CD14-positive monocyte (primary cell): ENCODE measurements at regions not wholly inside any gene's neighbourhood (a gene's known extent, or its start where the extent isn't known, plus 50 kb on each side); places are given as distances from the start of the nearest gene placed in this dataset.

ENCODE experiments used
- DNase-seq, 3 donors: peaks; one replicate each; pipeline ENCODE4 v3.0.0-alpha.2; 2011 to 2022
- H2AFZ ChIP-seq: 2 replicates; pipeline ENCODE4 v1.6.0; 2012; ENCODE audit warnings: mild to moderate bottlenecking, low read depth, low read length, inconsistent platforms; ENCODE audit not compliant: insufficient read depth, poor library complexity, severe bottlenecking
- H3K27ac ChIP-seq, 2 donors: 1 replicate in 1 of 2; 2 replicates in 1 of 2; pipeline ENCODE4 v1.5.1; 2012 to 2013; ENCODE audit warnings: low read length in 2 of 2, control low read depth in 1 of 2, inconsistent platforms in 1 of 2, low read depth in 1 of 2, mild to moderate bottlenecking in 1 of 2
- H3K27me3 ChIP-seq, 2 donors: one replicate each; pipeline versions ENCODE4 v1.6.0 to v1.6.1; 2011 to 2013; ENCODE audit warnings: low read length in 2 of 2; ENCODE audit not compliant: control insufficient read depth in 2 of 2, insufficient read depth in 2 of 2
- H3K36me3 ChIP-seq, 2 donors: replicated peaks in 1 of 2; 1 replicate in 1 of 2; 2 replicates in 1 of 2; pipeline versions ENCODE4 v1.5.1 to v1.6.1; 2012 to 2013; ENCODE audit warnings: low read length in 2 of 2, control low read depth in 1 of 2, inconsistent platforms in 1 of 2, mild to moderate bottlenecking in 1 of 2; ENCODE audit not compliant: insufficient read depth in 2 of 2, control insufficient read depth in 1 of 2
- H3K4me1 ChIP-seq, 2 donors: 1 replicate in 1 of 2; 2 replicates in 1 of 2; pipeline versions ENCODE4 v1.5.1 to v1.6.1; 2012 to 2013; ENCODE audit warnings: low read length in 2 of 2, control low read depth in 1 of 2, inconsistent platforms in 1 of 2, mild to moderate bottlenecking in 1 of 2, moderate library complexity in 1 of 2; ENCODE audit not compliant: insufficient read depth in 2 of 2, control insufficient read depth in 1 of 2
- H3K4me2 ChIP-seq: replicated peaks from 2 replicates; pipeline ENCODE3; 2012; ENCODE audit warnings: low read length, moderate library complexity, mild to moderate bottlenecking; ENCODE audit not compliant: poor library complexity, severe bottlenecking; ENCODE audit errors: extremely low read depth
- H3K4me3 ChIP-seq, 3 experiments: fragments of 200-600 bp in 1 of 3; sonication (generic) in 1 of 3; replicated peaks in 1 of 3; 1 replicate in 2 of 3; 2 replicates in 1 of 3; pipeline ENCODE4 v1.5.1; 2011 to 2013; ENCODE audit warnings: low read length in 3 of 3, mild to moderate bottlenecking in 3 of 3, control low read depth in 2 of 3, low read depth in 2 of 3, inconsistent platforms in 1 of 3, moderate library complexity in 1 of 3
- H3K79me2 ChIP-seq: 2 replicates; pipeline ENCODE4 v1.6.0; 2012; ENCODE audit warnings: mild to moderate bottlenecking, control low read depth, inconsistent platforms, low read length, moderate library complexity; ENCODE audit not compliant: insufficient read depth
- H3K9ac ChIP-seq: 2 replicates; pipeline ENCODE4 v1.6.0; 2017; ENCODE audit warnings: low read length, mild to moderate bottlenecking; ENCODE audit not compliant: insufficient read depth, poor library complexity, severe bottlenecking
- H3K9me3 ChIP-seq, 2 donors: replicated peaks in 1 of 2; 1 replicate in 1 of 2; 2 replicates in 1 of 2; pipeline versions ENCODE4 v1.5.1 to v1.6.1; 2012 to 2013; ENCODE audit warnings: low read length in 2 of 2, control low read depth in 1 of 2; ENCODE audit not compliant: control insufficient read depth in 1 of 2, insufficient read depth in 1 of 2
- H4K20me1 ChIP-seq: 2 replicates; pipeline ENCODE4 v1.6.0; 2012; ENCODE audit warnings: mild to moderate bottlenecking, low read length, control low read depth, moderate library complexity; ENCODE audit not compliant: insufficient read depth
- H3K27ac Mint-ChIP-seq, 7 donors: one replicate each; pipeline ENCODE4 v1.8.0; 2020; ENCODE audit warnings: mild to moderate bottlenecking in 7 of 7, mixed read lengths in 7 of 7, moderate library complexity in 6 of 7, inconsistent platforms in 2 of 7
- H3K27me3 Mint-ChIP-seq, 3 donors: one replicate each; pipeline ENCODE4 v1.8.0; 2021 to 2022; ENCODE audit warnings: low read depth in 3 of 3, mild to moderate bottlenecking in 3 of 3, mixed read lengths in 3 of 3, moderate library complexity in 3 of 3, inconsistent platforms in 1 of 3
- H3K36me3 Mint-ChIP-seq, 2 donors: one replicate each; pipeline ENCODE4 v1.8.0; 2020; ENCODE audit warnings: mixed read lengths in 2 of 2, inconsistent platforms in 1 of 2, mild to moderate bottlenecking in 1 of 2
- H3K4me1 Mint-ChIP-seq: one replicate; pipeline ENCODE4 v1.8.0; 2020; ENCODE audit warnings: mild to moderate bottlenecking, mixed read lengths
- H3K4me3 Mint-ChIP-seq, 2 donors: one replicate each; pipeline ENCODE4 v1.8.0; 2020; ENCODE audit warnings: mild to moderate bottlenecking in 2 of 2, mixed read lengths in 2 of 2, moderate library complexity in 1 of 2
- H3K9me3 Mint-ChIP-seq, 7 donors: one replicate each; pipeline ENCODE4 v1.8.0; 2020 to 2022; ENCODE audit warnings: mixed read lengths in 7 of 7, mild to moderate bottlenecking in 6 of 7, moderate library complexity in 6 of 7, inconsistent platforms in 2 of 7
- WGBS: methylation state at CpG from one replicate; pipeline ENCODE4 v1.1.5; 2013; ENCODE audit warnings: missing lambda C conversion rate; ENCODE audit not compliant: insufficient coverage; 5-methylcytosine and 5-hydroxymethylcytosine counted together
- intact Hi-C, 2 donors: fragments of 100-400 bp; cut with micrococcal nuclease; formaldehyde crosslinking; loops; one replicate each; pipeline versions ENCODE4 v1.15.0 to v1.15.1; 2023
- TF ChIP-seq, protein P1 (sequence below): fragments of 200-600 bp; IDR thresholded peaks from one replicate; pipeline ENCODE4 v1.8.0; 2022; ENCODE audit warnings: antibody characterized with exemption, mild to moderate bottlenecking

DNA sequence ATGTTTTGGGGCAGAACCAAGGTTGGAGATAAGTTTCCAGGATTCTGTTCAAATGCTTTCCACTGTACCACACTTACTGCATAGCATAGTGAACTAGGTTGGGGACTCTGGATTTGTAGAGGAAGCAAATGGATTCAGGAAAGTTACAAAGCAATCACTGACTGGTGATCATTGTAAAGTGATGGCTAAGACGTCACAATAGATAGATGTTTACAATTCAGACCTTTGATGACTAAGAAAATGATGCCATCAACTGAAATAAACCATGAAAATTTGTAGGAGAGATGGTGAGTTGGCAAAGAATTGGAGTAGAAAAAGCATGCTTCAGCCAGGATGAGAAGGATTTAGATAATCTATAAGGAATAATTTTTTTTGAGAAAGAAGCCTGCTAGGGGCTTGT, 178.0 kb downstream of the UBE2E3 start:
- no peak overlapping the region for H3K4me3 ChIP-seq
- H3K36me3 ChIP-seq: no peaks in the 10 kb centered on the region
- TF ChIP-seq, protein P1, sequence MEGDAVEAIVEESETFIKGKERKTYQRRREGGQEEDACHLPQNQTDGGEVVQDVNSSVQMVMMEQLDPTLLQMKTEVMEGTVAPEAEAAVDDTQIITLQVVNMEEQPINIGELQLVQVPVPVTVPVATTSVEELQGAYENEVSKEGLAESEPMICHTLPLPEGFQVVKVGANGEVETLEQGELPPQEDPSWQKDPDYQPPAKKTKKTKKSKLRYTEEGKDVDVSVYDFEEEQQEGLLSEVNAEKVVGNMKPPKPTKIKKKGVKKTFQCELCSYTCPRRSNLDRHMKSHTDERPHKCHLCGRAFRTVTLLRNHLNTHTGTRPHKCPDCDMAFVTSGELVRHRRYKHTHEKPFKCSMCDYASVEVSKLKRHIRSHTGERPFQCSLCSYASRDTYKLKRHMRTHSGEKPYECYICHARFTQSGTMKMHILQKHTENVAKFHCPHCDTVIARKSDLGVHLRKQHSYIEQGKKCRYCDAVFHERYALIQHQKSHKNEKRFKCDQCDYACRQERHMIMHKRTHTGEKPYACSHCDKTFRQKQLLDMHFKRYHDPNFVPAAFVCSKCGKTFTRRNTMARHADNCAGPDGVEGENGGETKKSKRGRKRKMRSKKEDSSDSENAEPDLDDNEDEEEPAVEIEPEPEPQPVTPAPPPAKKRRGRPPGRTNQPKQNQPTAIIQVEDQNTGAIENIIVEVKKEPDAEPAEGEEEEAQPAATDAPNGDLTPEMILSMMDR: no peak
- H3K4me1 Mint-ChIP-seq: peaks cover 7% of the 10 kb centered on the region
- intact Hi-C loops: no loop called here
- H3K79me2 ChIP-seq: no peaks in the 10 kb centered on the region
- no peak overlapping the region for H3K27ac Mint-ChIP-seq
- no peaks in the 10 kb centered on the region for H3K36me3 Mint-ChIP-seq
- H3K9me3 Mint-ChIP-seq: peaks cover 2 to 14% (median 7%) of the 10 kb centered on the region in 7 donors
- no peak overlapping the region for H3K4me3 Mint-ChIP-seq
- no peaks in the 10 kb centered on the region for H3K27me3 ChIP-seq
- no CpG with 5 or more reads among the region's 1 CpG for WGBS
- no peaks in the 10 kb centered on the region for H3K27me3 Mint-ChIP-seq
- no peak overlapping the region for H3K9ac ChIP-seq
- H3K27ac ChIP-seq: no peak overlapping the region
- H3K4me2 ChIP-seq: no peak overlapping the region
- no peaks in the 10 kb centered on the region for H4K20me1 ChIP-seq
- no peak overlapping the region for H2AFZ ChIP-seq
- peaks cover 7 to 8% of the 10 kb centered on the region in 2 donors for H3K9me3 ChIP-seq
- DNase-seq: no peak
- H3K4me1 ChIP-seq: peaks cover 4 to 5% of the 10 kb centered on the region in 2 donors

DNA sequence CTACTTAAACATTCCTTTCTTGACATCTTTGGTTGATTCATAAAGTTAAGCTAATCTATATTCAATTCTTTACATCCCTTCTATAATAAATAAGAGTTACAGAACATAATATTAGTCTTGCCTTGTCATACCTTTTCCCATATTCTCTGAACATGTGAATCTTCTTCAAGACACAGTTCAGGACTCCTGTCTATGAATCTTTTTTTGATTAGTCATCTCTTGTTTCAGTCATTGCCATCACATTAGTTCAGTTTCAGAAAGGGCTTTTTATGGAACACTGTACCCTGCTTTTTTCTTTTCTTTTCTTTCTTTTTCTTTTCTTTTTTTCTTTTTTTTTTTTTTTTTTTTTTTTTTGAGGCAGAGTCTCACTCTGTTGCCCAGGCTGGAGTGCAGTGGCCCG, 181.2 kb downstream of the UBE2E3 start:
- Histone ChIP-seq H3K79me2 (no peaks in the 10 kb centered on the region), H3K4me3 (no peak overlapping the region), H3K9me3 (peaks cover 0 to 8% of the 10 kb centered on the region in 2 donors), H3K4me1 (peaks cover 19 to 30% of the 10 kb centered on the region in 2 donors), H3K36me3 (no peaks in the 10 kb centered on the region), H4K20me1 (no peaks in the 10 kb centered on the region), H3K27me3 (no peaks in the 10 kb centered on the region), H3K4me2 (no peak overlapping the region), H3K9ac (no peak overlapping the region), H2AFZ (no peak overlapping the region), H3K27ac (no peak overlapping the region)
- intact Hi-C loops: no loop called here
- peaks cover 27% of the 10 kb centered on the region for H3K4me1 Mint-ChIP-seq
- no peak overlapping the region for H3K27ac Mint-ChIP-seq
- H3K9me3 Mint-ChIP-seq: peaks cover 4 to 16% (median 10%) of the 10 kb centered on the region in 7 donors
- TF ChIP-seq, protein P1: no peak
- H3K4me3 Mint-ChIP-seq: no peak overlapping the region
- no peak for DNase-seq
- H3K27me3 Mint-ChIP-seq: no peaks in the 10 kb centered on the region
- no CpG with 5 or more reads among the region's 1 CpG for WGBS
- H3K36me3 Mint-ChIP-seq: peaks cover 3% of the 10 kb centered on the region in 2 donors
